ENCODE measurements at regions not wholly inside any gene's neighbourhood (a gene's known extent, or its start where the extent isn't known, plus 50 kb on each side); places are given as distances from the start of the nearest gene placed in this dataset.

DNA sequence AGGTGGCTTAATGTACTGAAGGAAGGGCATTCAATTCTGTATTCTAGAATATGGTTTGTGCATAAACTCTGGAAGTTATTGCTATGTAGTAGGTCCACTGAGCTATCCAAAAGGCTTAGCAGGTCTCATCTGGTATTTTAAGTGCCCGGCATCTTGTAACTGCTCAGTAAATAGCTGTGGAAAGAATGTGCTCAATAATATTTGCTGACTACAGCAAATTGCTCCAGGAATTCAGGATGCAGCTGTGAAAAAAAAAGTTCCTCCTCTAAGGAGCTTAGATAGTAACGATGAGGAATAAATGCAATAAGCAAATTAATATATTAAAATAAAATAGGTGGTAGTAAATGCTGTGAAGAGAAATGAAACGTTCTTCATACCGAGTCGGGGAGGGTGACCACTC, 857.1 kb downstream of the AACS start:
- TF ChIP-seq REST (IDR thresholded peaks at IDR 0.05; ENCODE audit: borderline replicate concordance) (no peak), CTCF (IDR thresholded peaks at IDR 0.05; ENCODE audit: poor library complexity, severe bottlenecking) (no peak), TAF1 (IDR thresholded peaks at IDR 0.05; ENCODE audit: low read depth) (no peak), POLR2AphosphoS5 (IDR thresholded peaks at IDR 0.05) (no peak), EZH2 (IDR thresholded peaks at IDR 0.05; ENCODE audit: borderline replicate concordance, insufficient read depth, low read length, poor library complexity, severe bottlenecking) (no peak), EP300 (conservative IDR thresholded peaks at IDR 0.05; ENCODE audit: poor library complexity, severe bottlenecking) (no peak)
